OCI-LY7 (cell line): ENCODE measurements at regions not wholly inside any gene's neighbourhood (a gene's known extent, or its start where the extent isn't known, plus 50 kb on each side); places are given as distances from the start of the nearest gene placed in this dataset.
A peak's percentile ranks its signal among the peaks of the same experiment; 100 is the strongest.
"Not testable (repeated sequence)": the region's sequence is repeated elsewhere in the genome, so short reads cannot be mapped to it uniquely, and the experiment has no call there.

ENCODE experiments used
- EZH2phosphoT487 ChIP-seq: fragments of 200-600 bp; sonication (generic); IDR thresholded peaks from 2 replicates; pipeline ENCODE4 v1.6.1; 2018; ENCODE audit warnings: low read depth, borderline replicate concordance, mild to moderate bottlenecking, mixed run types, antibody characterized with exemption, low read length, moderate library complexity, mixed read lengths
- TF ChIP-seq, protein P1 (sequence below): fragments of 200-600 bp; sonication (generic); conservative IDR thresholded peaks from 2 replicates; pipeline ENCODE4 v1.5.1; 2014; ENCODE audit warnings: mild to moderate bottlenecking, antibody characterized with exemption, low read length, moderate library complexity, mixed read lengths

DNA sequence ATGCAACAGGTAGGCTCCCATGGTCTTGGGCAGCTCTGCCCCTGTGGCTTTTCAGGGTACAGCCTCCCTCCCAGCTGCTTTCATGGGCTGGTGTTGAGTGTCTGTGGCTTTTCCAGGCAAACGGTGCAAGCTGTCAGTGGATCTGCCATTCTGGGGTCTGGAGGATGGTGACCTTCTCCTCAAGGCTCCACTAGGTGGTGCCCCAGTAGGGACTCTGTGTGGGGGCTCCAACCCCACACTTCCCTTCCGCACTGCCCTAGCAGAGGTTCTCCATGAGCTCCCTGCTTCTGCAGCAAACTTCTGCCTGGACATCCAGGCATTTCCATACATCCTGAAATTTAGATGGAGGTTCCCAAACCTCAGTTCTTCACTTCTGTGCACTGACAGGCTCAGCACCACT is 229.8 kb upstream of the TNC start:
- TF ChIP-seq, protein P1, sequence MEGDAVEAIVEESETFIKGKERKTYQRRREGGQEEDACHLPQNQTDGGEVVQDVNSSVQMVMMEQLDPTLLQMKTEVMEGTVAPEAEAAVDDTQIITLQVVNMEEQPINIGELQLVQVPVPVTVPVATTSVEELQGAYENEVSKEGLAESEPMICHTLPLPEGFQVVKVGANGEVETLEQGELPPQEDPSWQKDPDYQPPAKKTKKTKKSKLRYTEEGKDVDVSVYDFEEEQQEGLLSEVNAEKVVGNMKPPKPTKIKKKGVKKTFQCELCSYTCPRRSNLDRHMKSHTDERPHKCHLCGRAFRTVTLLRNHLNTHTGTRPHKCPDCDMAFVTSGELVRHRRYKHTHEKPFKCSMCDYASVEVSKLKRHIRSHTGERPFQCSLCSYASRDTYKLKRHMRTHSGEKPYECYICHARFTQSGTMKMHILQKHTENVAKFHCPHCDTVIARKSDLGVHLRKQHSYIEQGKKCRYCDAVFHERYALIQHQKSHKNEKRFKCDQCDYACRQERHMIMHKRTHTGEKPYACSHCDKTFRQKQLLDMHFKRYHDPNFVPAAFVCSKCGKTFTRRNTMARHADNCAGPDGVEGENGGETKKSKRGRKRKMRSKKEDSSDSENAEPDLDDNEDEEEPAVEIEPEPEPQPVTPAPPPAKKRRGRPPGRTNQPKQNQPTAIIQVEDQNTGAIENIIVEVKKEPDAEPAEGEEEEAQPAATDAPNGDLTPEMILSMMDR = peak; percentile 43
- not testable (repeated sequence) for TF ChIP-seq EZH2phosphoT487
